Astrocyte (in vitro differentiated cells and primary cell): ENCODE measurements at regions not wholly inside any gene's neighbourhood (a gene's known extent, or its start where the extent isn't known, plus 50 kb on each side); places are given as distances from the start of the nearest gene placed in this dataset.

Source experiments
- DNase-seq: peaks from one replicate; pipeline ENCODE4 v3.0.0-alpha.2; 2010; ENCODE audit warnings: low read depth
- FAIRE-seq: peaks from 2 replicates; lab custom pipeline; 2011; peaks lifted over from hg19 to GRCh38; lab: Jason Lieb, UNC
- H2AFZ ChIP-seq: 2 replicates; pipeline ENCODE4 v1.6.0; 2012; ENCODE audit warnings: low read depth, low read length, inconsistent platforms
- H3K27ac ChIP-seq: 2 replicates; pipeline ENCODE4 v1.5.1; 2011; ENCODE audit warnings: low read depth, low read length, inconsistent platforms
- H3K27me3 ChIP-seq: 2 replicates; pipeline ENCODE4 v1.6.0; 2011; ENCODE audit warnings: low read length, inconsistent platforms; ENCODE audit not compliant: insufficient read depth
- H3K36me3 ChIP-seq: 2 replicates; pipeline ENCODE4 v1.5.1; 2011; ENCODE audit warnings: low read length, inconsistent platforms; ENCODE audit not compliant: insufficient read depth
- H3K4me1 ChIP-seq: 2 replicates; pipeline ENCODE4 v1.5.1; 2011; ENCODE audit warnings: low read length, inconsistent platforms; ENCODE audit not compliant: insufficient read depth
- H3K4me2 ChIP-seq: 2 replicates; pipeline ENCODE4 v1.6.0; 2012; ENCODE audit warnings: low read length, inconsistent platforms
- H3K4me3 ChIP-seq: 2 replicates; pipeline ENCODE4 v1.5.1; 2011; ENCODE audit warnings: low read depth, mild to moderate bottlenecking, low read length, inconsistent platforms; ENCODE audit not compliant: insufficient read depth
- H3K79me2 ChIP-seq: 2 replicates; pipeline ENCODE4 v1.6.0; 2012; ENCODE audit warnings: mild to moderate bottlenecking, low read length, inconsistent platforms; ENCODE audit not compliant: insufficient read depth
- H3K9ac ChIP-seq: 2 replicates; pipeline ENCODE4 v1.6.0; 2012; ENCODE audit warnings: mild to moderate bottlenecking, low read length, inconsistent platforms
- H3K9me3 ChIP-seq: 2 replicates; pipeline ENCODE4 v1.5.1; 2012; ENCODE audit warnings: low read depth, mild to moderate bottlenecking, low read length, inconsistent platforms; ENCODE audit not compliant: insufficient read depth
- H4K20me1 ChIP-seq: 2 replicates; pipeline ENCODE4 v1.6.0; 2012; ENCODE audit warnings: low read length, inconsistent platforms; ENCODE audit not compliant: insufficient read depth
- H3K27ac Mint-ChIP-seq: one replicate; pipeline ENCODE4 v1.8.0; 2021; ENCODE audit warnings: mild to moderate bottlenecking, mixed read lengths; ENCODE audit not compliant: unreplicated experiment
- H3K27me3 Mint-ChIP-seq: one replicate; pipeline ENCODE4 v1.8.0; 2021; ENCODE audit warnings: low read depth, mixed read lengths; ENCODE audit not compliant: unreplicated experiment
- H3K36me3 Mint-ChIP-seq: one replicate; pipeline ENCODE4 v1.8.0; 2021; ENCODE audit warnings: low read depth, mixed read lengths; ENCODE audit not compliant: unreplicated experiment
- H3K4me1 Mint-ChIP-seq: one replicate; pipeline ENCODE4 v1.8.0; 2021; ENCODE audit warnings: low read depth, mixed read lengths; ENCODE audit not compliant: unreplicated experiment
- H3K4me3 Mint-ChIP-seq: one replicate; pipeline ENCODE4 v1.8.0; 2021; ENCODE audit warnings: mild to moderate bottlenecking, moderate library complexity, mixed read lengths; ENCODE audit not compliant: unreplicated experiment
- H3K9me3 Mint-ChIP-seq: one replicate; pipeline ENCODE4 v1.8.0; 2021; ENCODE audit warnings: mild to moderate bottlenecking, mixed read lengths; ENCODE audit not compliant: unreplicated experiment
- EZH2 ChIP-seq: IDR thresholded peaks from 2 replicates; pipeline ENCODE4 v1.6.1; 2012; ENCODE audit warnings: mild to moderate bottlenecking, low read length, inconsistent platforms; ENCODE audit not compliant: insufficient read depth
- TF ChIP-seq, protein P1 (sequence below): IDR thresholded peaks from 2 replicates; pipeline ENCODE4 v1.5.1; 2011; ENCODE audit warnings: low read depth, mild to moderate bottlenecking, inconsistent platforms, low read length, moderate library complexity; ENCODE audit not compliant: insufficient read depth

DNA sequence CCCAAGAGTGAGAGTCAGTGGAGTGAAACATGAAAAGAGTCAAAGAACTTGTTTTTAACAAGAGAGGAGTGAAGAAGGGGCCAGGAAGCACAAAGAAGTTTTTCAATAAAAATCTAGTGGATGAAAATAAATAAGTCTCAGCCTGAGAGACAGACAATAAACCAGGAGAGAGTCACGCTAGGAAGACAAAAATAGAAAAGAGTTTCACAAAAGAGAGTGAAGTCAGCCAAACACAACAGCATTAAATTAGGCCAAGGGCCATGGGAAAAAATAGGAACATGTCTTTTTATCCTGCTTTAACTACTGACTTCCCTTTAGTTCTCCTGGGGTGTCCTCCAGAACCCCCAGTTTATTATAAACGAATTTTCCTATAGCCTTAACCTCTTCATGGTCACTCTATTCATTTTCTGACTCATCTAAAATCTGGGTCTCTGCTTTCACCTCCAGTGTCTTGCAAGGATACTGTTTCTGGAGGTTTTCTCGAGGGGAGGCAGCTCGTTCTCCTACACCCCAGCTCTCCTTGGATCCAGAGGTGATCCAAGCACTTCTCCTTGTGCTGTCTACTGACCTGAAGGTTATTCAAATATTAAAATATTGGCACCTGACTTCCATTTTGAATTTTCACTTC is 571.5 kb upstream of the PPP2R3A start:
- peaks cover 11% of the 10 kb centered on the region for H3K9me3 Mint-ChIP-seq
- Histone ChIP-seq H4K20me1 (no peaks in the 10 kb centered on the region), H3K27ac (no peak overlapping the region), H3K79me2 (no peaks in the 10 kb centered on the region), H3K4me2 (no peak overlapping the region), H3K9ac (no peak overlapping the region), H3K36me3 (no peaks in the 10 kb centered on the region), H2AFZ (no peak overlapping the region), H3K9me3 (peaks cover 3% of the 10 kb centered on the region), H3K4me1 (no peaks in the 10 kb centered on the region), H3K27me3 (no peaks in the 10 kb centered on the region), H3K4me3 (no peak overlapping the region)
- peaks cover 8% of the 10 kb centered on the region for H3K27me3 Mint-ChIP-seq
- TF ChIP-seq EZH2, result no peak
- TF ChIP-seq, protein P1, sequence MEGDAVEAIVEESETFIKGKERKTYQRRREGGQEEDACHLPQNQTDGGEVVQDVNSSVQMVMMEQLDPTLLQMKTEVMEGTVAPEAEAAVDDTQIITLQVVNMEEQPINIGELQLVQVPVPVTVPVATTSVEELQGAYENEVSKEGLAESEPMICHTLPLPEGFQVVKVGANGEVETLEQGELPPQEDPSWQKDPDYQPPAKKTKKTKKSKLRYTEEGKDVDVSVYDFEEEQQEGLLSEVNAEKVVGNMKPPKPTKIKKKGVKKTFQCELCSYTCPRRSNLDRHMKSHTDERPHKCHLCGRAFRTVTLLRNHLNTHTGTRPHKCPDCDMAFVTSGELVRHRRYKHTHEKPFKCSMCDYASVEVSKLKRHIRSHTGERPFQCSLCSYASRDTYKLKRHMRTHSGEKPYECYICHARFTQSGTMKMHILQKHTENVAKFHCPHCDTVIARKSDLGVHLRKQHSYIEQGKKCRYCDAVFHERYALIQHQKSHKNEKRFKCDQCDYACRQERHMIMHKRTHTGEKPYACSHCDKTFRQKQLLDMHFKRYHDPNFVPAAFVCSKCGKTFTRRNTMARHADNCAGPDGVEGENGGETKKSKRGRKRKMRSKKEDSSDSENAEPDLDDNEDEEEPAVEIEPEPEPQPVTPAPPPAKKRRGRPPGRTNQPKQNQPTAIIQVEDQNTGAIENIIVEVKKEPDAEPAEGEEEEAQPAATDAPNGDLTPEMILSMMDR, result no peak
- FAIRE-seq (no peak), DNase-seq (no peak)
- no peak overlapping the region for H3K27ac Mint-ChIP-seq
- no peak overlapping the region for H3K4me3 Mint-ChIP-seq
- H3K36me3 Mint-ChIP-seq, result no peaks in the 10 kb centered on the region
- peaks cover 7% of the 10 kb centered on the region for H3K4me1 Mint-ChIP-seq

DNA sequence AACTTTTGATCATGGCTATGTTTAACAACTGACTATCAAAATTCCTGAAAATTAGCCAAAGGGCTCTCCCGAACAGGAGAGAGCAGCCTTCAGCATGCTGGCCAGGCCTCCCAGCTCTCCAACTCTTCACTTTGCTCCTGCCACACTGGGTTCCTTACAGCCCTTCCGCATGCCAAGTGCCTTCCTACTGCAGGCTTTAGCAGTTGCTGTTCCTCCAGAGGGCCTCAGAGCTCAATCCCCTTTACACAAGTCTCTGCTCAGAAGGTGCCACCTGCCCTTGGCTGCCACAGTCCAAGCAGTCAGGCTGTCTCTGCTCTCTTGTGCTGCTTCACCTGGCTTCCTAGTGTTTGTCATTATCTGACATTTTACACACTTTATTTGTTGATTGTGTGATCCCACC is 553.1 kb upstream of the PPP2R3A start:
- Histone ChIP-seq H3K27ac (no peak overlapping the region), H3K4me3 (no peak overlapping the region), H2AFZ (no peak overlapping the region), H3K4me1 (no peaks in the 10 kb centered on the region), H3K9me3 (no peaks in the 10 kb centered on the region), H3K36me3 (no peaks in the 10 kb centered on the region), H3K9ac (no peak overlapping the region), H3K4me2 (no peak overlapping the region), H3K27me3 (no peaks in the 10 kb centered on the region), H4K20me1 (no peaks in the 10 kb centered on the region), H3K79me2 (no peaks in the 10 kb centered on the region)
- Mint-ChIP-seq H3K27me3 (no peaks in the 10 kb centered on the region), H3K4me3 (no peak overlapping the region), H3K9me3 (no peaks in the 10 kb centered on the region), H3K36me3 (no peaks in the 10 kb centered on the region), H3K4me1 (no peaks in the 10 kb centered on the region), H3K27ac (no peak overlapping the region)
- no peak for DNase-seq
- TF ChIP-seq, protein P1, result no peak
- TF ChIP-seq EZH2, result no peak
- no peak for FAIRE-seq

DNA sequence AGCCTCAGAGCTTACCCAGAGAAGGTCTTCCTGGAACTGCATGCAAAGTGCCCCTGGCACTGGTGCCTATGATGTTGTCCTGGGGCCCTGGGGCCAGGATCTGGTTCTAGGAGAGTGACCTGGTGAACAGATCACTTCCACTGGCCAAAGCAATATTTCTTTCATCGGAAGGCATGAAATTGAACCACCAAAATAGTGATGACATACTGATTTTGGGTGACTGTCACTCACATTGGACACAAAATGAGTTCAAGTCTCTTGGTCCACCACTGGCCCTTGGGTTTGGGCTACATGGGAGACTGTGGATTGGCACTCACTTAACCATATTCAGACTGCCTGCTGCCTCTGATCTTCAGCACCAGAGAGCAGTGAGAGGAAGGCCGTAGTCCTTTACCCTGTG is 549.3 kb upstream of the PPP2R3A start:
- Histone ChIP-seq H3K4me1 (no peaks in the 10 kb centered on the region), H3K27me3 (no peaks in the 10 kb centered on the region), H2AFZ (no peak overlapping the region), H4K20me1 (no peaks in the 10 kb centered on the region), H3K36me3 (no peaks in the 10 kb centered on the region), H3K9me3 (no peaks in the 10 kb centered on the region), H3K4me3 (no peak overlapping the region), H3K4me2 (no peak overlapping the region), H3K79me2 (no peaks in the 10 kb centered on the region), H3K9ac (no peak overlapping the region), H3K27ac (no peak overlapping the region)
- Mint-ChIP-seq H3K27me3 (no peaks in the 10 kb centered on the region), H3K9me3 (no peaks in the 10 kb centered on the region), H3K36me3 (no peaks in the 10 kb centered on the region), H3K27ac (no peak overlapping the region), H3K4me1 (no peaks in the 10 kb centered on the region), H3K4me3 (no peak overlapping the region)
- FAIRE-seq, result no peak
- TF ChIP-seq EZH2, result no peak
- TF ChIP-seq, protein P1, result no peak
- no peak for DNase-seq
